HFFc6 (cell line): ENCODE measurements at regions not wholly inside any gene's neighbourhood (a gene's known extent, or its start where the extent isn't known, plus 50 kb on each side); places are given as distances from the start of the nearest gene placed in this dataset.

Source experiments
- DNase-seq: peaks from one replicate; pipeline ENCODE4 v3.0.0-alpha.2; 2018
- H3K27ac Mint-ChIP-seq: 2 replicates; pipeline ENCODE4 v1.8.0; 2020; ENCODE audit warnings: mild to moderate bottlenecking, mixed read lengths
- H3K27me3 Mint-ChIP-seq: 2 replicates; pipeline ENCODE4 v1.8.0; 2021; ENCODE audit warnings: mild to moderate bottlenecking, moderate library complexity, mixed read lengths; ENCODE audit not compliant: insufficient read depth
- H3K36me3 Mint-ChIP-seq: 2 replicates; pipeline ENCODE4 v1.8.0; 2021; ENCODE audit warnings: low read depth, mixed read lengths
- H3K4me1 Mint-ChIP-seq: 2 replicates; pipeline ENCODE4 v1.8.0; 2020; ENCODE audit warnings: low read depth, mixed read lengths
- H3K4me3 Mint-ChIP-seq: 2 replicates; pipeline ENCODE4 v1.8.0; 2020; ENCODE audit warnings: mild to moderate bottlenecking, moderate library complexity, mixed read lengths
- H3K9me3 Mint-ChIP-seq: 2 replicates; pipeline ENCODE4 v1.8.0; 2020; ENCODE audit warnings: mild to moderate bottlenecking, mixed read lengths
- CTCF ChIP-seq: fragments of 200-600 bp; sonication (generic); IDR thresholded peaks from 2 replicates; pipeline ENCODE4 v1.5.0; 2021; ENCODE audit warnings: antibody characterized with exemption, mild to moderate bottlenecking

DNA sequence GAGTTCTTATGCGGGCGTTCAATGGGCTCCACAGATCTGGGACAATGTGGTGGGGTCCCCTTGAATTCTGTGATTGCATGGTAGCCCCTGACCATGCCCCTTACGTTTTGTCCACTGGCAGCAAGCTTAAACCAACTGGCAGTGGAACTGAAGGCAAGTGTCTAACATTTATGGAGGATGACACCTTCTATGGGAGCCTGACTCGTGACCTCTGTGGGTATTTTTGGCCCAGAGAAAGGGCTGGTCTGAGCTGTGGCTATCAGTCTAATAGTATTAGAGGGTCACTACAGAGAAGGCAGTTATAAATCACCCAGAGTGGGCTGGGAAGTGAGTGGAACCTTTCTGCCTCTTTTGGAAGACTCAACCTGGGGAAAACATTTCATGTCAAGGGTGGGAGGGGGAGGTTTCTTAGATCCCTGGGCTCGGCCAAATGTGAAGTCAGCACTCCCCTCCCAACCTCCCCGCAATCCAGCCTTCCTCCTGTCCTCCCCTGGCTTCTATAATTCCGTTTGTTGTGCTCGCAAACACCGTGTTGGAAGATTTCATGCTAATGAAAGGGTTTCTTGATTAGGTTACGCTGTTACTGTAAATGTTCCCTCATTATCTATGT lies 322.7 kb downstream of the RPS24 start:
- TF ChIP-seq CTCF, result no peak
- Mint-ChIP-seq H3K27me3 (peaks cover 32% of the 10 kb centered on the region), H3K36me3 (no peaks in the 10 kb centered on the region), H3K4me3 (no peak overlapping the region), H3K4me1 (no peaks in the 10 kb centered on the region), H3K9me3 (no peaks in the 10 kb centered on the region), H3K27ac (no peak overlapping the region)
- DNase-seq, result no peak

- Mint-ChIP-seq H3K4me3 (no peak overlapping the region), H3K27ac (no peak overlapping the region), H3K9me3 (no peaks in the 10 kb centered on the region), H3K27me3 (peaks cover 27% of the 10 kb centered on the region), H3K4me1 (peaks cover 4% of the 10 kb centered on the region), H3K36me3 (no peaks in the 10 kb centered on the region)
- TF ChIP-seq CTCF, result no peak
- DNase-seq, result no peak
These were observed 323.7 kb downstream of the RPS24 start for GRCh38 chr10:78357141-78358063.

DNA sequence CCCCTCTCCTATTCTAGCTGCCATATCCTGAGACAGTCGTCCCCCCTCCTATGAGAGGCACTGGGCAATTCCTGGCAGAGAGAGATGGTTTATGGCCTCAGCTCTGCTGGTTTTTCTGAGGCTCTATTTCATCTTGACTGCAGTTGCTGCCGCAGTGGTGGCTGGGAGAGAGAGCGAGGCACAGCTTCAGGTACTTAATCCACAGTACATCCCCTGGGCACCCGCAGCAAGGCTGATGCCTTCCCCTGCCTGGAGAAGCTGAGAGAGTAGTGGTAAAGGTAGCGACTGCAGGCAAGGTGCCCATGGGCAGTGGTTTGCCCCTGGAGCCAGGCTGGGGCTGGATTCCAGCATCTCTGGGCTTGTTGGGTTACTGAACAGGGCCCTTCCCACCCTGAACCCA lies 324.7 kb downstream of the RPS24 start:
- Mint-ChIP-seq H3K27ac (no peak overlapping the region), H3K4me3 (no peak overlapping the region)

GRCh38 chr10:78358982-78359381 lies 325.3 kb downstream of the RPS24 start:
- Mint-ChIP-seq H3K27me3 (peaks cover 26% of the 10 kb centered on the region), H3K4me3 (no peak overlapping the region), H3K27ac (no peak overlapping the region), H3K36me3 (no peaks in the 10 kb centered on the region), H3K4me1 (peaks cover 8% of the 10 kb centered on the region), H3K9me3 (no peaks in the 10 kb centered on the region)
- DNase-seq, result no peak
- TF ChIP-seq CTCF, result no peak

More for the DNA sequence above, 324.7 kb downstream of the RPS24 start:
- peaks cover 28% of the 10 kb centered on the region for H3K27me3 Mint-ChIP-seq
- H3K4me1 Mint-ChIP-seq, result peaks cover 8% of the 10 kb centered on the region
- no peaks in the 10 kb centered on the region for H3K9me3 Mint-ChIP-seq
- no peak for DNase-seq
- H3K36me3 Mint-ChIP-seq, result no peaks in the 10 kb centered on the region
- no peak for TF ChIP-seq CTCF

- peaks cover 8% of the 10 kb centered on the region for H3K4me1 Mint-ChIP-seq
- H3K27me3 Mint-ChIP-seq, result peaks cover 28% of the 10 kb centered on the region
- no peak overlapping the region for H3K4me3 Mint-ChIP-seq
- no peaks in the 10 kb centered on the region for H3K9me3 Mint-ChIP-seq
- no peaks in the 10 kb centered on the region for H3K36me3 Mint-ChIP-seq
- TF ChIP-seq CTCF, result no peak
- DNase-seq, result no peak
- H3K27ac Mint-ChIP-seq, result no peak overlapping the region
These were observed 326.0 kb downstream of the RPS24 start for GRCh38 chr10:78359640-78360091.
